ENCODE measurements at regions not wholly inside any gene's neighbourhood (a gene's known extent, or its start where the extent isn't known, plus 50 kb on each side); places are given as distances from the start of the nearest gene placed in this dataset.
"Not testable (repeated sequence)": the region's sequence is repeated elsewhere in the genome, so short reads cannot be mapped to it uniquely, and the experiment has no call there.

DNA sequence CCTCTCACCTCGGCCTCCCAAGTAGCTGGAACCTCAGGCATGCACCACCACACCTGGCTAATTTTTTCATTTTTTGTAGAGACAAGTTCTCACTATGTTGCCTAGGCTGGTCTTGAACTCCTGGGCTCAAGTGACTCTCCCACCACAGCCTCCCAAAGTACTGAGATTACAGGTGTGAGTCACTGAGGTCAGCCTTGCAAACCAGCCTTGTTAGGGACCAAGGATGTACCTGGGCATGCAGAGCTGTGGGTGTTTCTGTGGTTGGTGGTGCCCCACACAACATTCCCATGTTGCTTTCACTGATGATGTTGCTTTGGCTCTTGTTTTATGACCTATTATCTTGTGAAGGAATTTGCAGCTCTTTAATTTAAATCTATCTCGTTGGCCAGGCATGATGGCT is 54.8 kb downstream of the OTUD1 start:
- no peak for DNase-seq

GRCh38 chr10:23496727-23497126 is 57.9 kb downstream of the OTUD1 start:
- DNase-seq = no peak

GRCh38 chr10:23499372-23500132 is 60.7 kb downstream of the OTUD1 start:
- DNase-seq = no peak

DNA sequence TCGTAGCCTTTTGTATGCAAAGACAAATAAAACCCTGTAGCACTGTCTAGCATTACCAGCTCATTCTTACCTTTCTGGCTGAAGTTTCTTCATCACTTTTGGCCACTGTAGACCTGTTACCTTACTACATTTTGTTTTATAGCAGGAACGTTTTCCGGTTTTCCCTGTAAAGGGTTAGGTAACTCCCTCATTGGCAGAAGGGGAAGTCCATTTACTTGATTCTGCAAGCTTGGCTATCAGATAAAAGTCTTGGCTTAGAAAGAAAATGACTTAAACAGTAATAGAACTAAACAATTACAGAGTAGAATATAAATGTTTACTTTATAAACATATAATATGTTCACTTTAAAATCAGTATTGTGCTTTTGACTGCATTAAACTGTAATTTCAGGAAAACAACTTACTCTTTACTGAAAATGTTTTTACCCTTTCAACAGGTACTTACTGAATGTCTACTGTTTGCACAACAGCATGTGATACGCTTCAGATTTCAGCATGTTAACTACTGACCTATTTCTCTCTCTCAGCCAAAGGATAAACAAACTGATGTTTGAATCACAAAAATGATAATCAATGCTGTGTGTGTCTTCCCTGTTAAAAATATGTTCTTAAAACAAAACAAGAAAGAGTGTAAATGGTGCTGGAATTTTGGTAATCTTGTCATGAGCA is 67.1 kb downstream of the OTUD1 start:
- no peak for DNase-seq

DNA sequence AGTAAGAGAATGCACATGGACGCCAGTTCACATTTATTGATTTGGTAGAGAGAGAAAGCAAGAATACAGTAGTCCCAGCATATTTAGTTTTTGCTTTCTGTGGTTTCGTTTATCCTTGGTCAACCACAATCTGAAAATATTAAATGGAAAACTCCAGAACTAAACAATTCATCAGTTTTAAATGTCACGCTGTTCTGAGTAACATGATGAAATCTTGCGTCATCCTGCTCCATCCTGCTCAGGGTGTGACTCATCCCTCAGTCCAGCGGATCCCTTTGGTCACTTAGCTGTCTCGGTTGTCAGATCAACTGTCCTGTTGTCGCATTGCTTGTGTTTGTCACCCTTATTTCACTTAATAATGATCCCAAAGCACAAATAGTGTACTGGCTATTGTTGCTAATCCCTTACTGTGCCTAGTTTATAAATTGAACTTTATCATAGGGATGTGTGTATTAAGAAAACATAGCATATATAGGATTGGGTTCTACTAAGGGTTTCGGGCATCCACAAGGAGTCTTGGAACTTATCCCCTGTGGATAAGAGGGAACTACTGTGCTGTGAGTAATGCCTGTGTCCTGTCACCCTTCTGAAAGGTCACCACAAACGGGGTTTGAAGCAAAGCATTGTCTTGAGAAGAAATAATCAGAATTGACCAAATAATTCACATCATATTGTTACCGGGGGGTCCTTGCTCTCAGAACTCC is 73.6 kb downstream of the OTUD1 start:
- no peak for DNase-seq

GRCh38 chr10:23513621-23514020 is 74.7 kb downstream of the OTUD1 start:
- not testable (repeated sequence) for DNase-seq

DNA sequence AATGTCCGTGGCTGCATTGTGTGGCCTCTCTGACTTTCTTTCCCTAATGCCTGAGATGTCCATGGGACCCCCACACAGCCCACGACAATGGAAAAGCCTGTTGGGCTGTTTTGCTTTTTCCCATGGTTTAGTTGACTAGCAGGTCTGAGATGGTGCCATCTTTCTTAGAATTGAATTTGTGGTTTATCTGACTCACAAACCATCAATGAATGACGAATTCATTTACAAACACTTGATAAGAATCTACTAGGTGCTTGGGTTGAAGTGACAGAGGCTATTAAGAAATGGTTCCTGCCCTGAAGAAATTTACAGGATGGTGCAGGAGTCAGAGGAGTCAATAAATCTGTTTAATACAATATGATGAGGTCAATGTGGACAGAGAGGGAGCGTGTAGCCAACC is 75.4 kb downstream of the OTUD1 start:
- no peak for DNase-seq

GRCh38 chr10:23516530-23516929 is 77.7 kb downstream of the OTUD1 start:
- DNase-seq = no peak

DNA sequence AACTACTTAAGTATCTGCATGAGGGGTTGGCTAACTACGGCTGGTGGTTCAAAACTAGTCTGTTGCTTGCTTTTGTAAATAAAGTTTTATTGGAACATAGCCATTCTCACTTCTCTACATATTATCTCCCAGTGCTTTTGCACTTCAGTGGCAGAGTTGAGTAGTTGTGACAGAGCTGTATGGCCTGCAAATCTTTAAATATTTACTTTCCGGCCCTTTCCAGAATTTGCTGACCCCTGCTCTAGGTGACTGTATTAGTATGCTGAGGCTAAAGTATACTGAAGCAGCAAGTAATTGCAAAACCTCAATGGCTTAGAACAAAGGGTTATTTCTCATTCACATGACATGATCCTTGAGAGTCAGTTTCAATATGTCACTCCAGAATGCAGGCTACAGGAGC is 78.3 kb downstream of the OTUD1 start:
- no peak for DNase-seq

DNA sequence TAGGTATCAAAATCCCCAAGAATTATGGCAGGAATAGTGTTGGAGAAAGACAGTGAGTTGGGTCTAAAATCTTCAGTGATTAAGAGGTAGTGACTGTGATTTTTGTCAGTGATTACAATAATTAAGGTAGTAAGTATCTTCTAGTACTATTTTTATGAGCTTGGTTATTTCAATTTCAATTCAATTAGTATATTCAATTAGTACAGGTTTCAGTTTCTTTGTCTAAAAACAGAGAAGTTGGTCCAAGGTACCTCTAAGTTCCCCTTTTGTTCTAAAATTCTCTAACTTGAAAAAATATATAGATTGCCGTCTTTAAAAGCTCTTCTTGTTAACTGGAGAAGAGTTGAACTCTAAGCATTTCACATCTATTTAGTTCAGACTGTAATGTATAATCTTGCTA is 82.9 kb downstream of the OTUD1 start:
- DNase-seq = no peak

- DNase-seq = no peak
These were observed 83.5 kb downstream of the OTUD1 start for GRCh38 chr10:23522345-23522744.

DNA sequence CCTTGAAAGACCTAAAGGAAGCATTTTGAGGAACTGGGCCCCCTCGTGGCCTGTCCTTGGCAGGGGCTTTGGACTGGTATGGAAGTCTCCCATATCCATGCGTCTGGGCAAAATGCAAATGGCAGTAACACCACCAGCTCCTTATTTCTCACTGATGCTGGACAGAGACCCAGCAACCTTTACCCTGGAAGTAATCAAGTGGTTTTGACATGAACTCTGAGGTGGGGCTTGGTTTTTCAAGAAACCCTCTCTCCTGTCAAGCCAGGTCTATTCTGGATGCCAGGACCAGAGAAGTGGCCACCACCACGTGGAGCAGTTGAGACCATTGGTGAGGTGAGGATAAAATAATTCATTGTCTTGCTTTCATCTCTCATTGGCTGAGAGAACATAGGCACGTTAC is 84.4 kb downstream of the OTUD1 start:
- DNase-seq = no peak

GRCh38 chr10:23525406-23525805 is 86.5 kb downstream of the OTUD1 start:
- DNase-seq = peak; percentile 17

DNA sequence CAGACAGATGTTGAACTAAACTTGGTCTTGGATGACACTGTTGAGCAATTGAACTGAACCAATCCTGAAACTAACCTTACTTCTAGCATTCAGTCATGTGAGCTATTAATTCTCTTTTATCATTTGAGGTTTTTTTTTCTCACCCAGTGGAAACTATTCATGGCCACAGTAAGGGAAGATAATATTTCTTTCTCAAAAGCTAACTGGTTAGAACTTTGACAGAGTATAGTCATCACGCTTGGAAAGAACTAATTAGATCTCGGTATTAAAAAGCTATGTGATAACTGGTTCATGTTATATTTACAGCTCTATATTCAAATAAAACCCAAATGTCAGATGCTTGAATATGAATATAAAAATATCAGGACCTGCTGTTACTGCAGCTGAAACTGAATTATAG is 89.5 kb downstream of the OTUD1 start:
- no peak for DNase-seq

DNA sequence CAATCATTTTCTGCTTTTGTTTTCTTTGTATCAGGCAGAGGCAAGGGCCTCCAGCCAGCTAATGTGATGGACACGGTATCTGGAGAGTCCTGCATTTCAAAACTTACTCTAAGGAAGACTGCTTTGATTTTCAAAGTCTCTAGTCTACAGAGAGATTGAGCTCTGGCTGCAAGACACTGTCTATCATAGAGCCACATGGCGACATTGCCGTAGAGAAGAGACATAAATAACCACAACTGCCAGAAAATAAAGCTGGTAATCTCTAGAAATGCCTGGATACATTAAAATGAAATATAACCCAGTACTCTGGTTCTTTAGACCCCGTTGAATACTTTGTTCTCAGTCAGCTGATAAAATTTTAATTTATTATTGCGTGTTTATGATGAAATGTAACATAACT is 90.8 kb downstream of the OTUD1 start:
- DNase-seq = no peak

- no peak for DNase-seq
These were observed 91.2 kb downstream of the OTUD1 start for GRCh38 chr10:23530079-23530478.

GRCh38 chr10:23533212-23533611 is 94.3 kb downstream of the OTUD1 start:
- DNase-seq = no peak

DNA sequence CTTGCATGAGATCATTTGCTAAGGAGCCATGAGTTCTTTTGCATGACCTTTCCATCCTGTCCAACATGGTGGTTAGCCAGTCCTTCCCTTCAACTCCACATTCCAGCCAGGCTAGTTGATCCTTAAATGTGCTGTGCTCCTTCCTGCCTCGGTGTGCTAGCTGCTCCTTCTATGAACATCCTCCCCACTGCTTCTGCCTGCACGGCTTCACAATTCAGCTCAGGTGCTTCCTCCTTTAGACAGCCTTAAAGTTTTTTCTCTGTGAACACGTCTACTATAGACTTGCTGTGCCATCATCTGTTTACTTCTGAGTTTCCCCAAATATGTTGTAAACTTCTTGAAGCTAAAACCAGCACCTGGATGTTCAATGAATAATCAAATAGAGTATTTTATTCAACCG is 95.5 kb downstream of the OTUD1 start:
- DNase-seq = no peak

DNA sequence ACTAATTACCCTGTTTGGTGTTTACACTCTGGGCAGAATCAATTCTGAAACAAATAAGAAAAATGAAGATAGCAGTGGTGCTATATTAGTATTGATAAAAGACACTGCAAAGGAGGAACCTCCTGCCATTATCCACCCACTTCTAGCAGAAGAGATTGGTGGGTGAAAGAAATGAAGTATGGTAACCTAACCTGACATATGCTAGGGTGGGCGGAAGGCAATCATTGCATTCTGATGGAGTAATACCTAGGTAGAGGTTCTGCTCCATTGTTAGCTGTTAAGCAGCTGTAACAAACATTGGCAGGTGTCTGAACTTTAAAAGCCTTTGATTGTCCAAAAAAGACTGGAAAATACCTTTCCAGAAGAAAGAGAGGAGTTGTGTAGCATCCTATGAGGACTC is 95.9 kb downstream of the OTUD1 start:
- DNase-seq = no peak

- DNase-seq = no peak
These were observed 96.5 kb downstream of the OTUD1 start for GRCh38 chr10:23535381-23535780.

- no peak for DNase-seq
These were observed 100.1 kb downstream of the OTUD1 start for GRCh38 chr10:23538968-23539367.

- no peak for DNase-seq
These were observed 101.6 kb downstream of the OTUD1 start for GRCh38 chr10:23540401-23541030.

DNA sequence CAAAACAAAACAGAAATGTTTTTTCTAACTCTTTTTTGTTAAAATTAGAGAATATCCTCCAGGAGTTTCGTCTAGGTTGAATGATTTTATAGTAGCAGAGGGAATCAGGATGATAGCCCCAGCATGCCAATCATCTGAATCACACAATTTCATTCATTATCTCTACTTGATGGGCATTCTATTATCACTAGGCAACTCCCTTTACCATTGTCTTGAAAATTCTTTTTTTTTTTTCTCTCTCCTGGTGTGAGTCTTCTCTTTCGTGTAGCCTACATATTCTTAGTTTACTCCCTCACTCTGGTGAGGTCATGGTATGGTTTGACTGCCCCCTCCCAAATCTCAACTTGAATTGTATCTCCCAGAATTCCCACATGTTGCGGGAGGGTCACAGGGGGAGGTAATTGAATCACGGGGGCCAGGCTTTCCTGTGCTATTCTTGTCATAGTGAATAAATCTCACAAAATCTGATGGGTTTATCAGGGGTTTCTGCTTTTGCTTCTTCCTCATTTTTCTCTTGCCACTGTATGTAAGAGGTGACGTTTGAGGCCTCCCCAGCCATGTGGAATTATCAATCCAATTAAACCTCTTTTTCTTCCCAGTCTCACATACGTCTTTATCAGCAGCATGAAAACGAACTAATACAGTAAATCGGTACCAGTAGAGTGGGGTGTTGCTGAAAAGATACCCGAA is 105.0 kb downstream of the OTUD1 start:
- DNase-seq = no peak
